ENCODE measurements at regions not wholly inside any gene's neighbourhood (a gene's known extent, or its start where the extent isn't known, plus 50 kb on each side); places are given as distances from the start of the nearest gene placed in this dataset.

DNA sequence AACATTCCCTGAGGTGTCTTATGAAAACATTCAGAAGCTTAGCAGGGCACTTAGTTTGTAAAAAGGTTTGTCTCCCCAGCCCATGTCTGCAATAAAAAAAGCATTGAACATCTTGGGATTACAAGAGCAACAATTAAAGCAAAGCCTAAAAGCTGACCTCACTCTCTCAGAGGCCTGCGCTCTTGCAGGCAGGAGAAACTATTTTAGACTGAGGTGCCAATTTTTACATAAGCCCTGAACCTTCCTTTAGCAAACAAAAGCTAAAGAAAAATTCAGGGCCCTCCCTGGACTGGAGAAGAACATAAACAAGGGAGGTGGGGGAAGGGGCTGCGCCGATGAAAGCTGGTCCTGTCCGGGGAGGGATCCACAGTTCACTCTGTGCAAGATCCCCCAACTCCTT, 312.7 kb upstream of the RNF32 start:
- TF ChIP-seq, protein P1, sequence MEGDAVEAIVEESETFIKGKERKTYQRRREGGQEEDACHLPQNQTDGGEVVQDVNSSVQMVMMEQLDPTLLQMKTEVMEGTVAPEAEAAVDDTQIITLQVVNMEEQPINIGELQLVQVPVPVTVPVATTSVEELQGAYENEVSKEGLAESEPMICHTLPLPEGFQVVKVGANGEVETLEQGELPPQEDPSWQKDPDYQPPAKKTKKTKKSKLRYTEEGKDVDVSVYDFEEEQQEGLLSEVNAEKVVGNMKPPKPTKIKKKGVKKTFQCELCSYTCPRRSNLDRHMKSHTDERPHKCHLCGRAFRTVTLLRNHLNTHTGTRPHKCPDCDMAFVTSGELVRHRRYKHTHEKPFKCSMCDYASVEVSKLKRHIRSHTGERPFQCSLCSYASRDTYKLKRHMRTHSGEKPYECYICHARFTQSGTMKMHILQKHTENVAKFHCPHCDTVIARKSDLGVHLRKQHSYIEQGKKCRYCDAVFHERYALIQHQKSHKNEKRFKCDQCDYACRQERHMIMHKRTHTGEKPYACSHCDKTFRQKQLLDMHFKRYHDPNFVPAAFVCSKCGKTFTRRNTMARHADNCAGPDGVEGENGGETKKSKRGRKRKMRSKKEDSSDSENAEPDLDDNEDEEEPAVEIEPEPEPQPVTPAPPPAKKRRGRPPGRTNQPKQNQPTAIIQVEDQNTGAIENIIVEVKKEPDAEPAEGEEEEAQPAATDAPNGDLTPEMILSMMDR (IDR thresholded peaks at IDR 0.05 in 4 of 5, conservative IDR thresholded peaks at IDR 0.05 in 1 of 5): no peak
- no peak for TF ChIP-seq POLR2A (IDR thresholded peaks at IDR 0.05)

All from gastrocnemius medialis (tissue), 4 donors.